MV-4-11 (cell line): ENCODE measurements at regions not wholly inside any gene's neighbourhood (a gene's known extent, or its start where the extent isn't known, plus 50 kb on each side); places are given as distances from the start of the nearest gene placed in this dataset.

Source experiments
- DNase-seq: peaks from one replicate; lab custom pipeline; 2025; lab: John Stamatoyannopoulos, UW

GRCh38 chr2:6783238-6783614, 82.5 kb downstream of the CMPK2 start:
- DNase-seq: no peak

- peak; percentile 79 for DNase-seq
Observed at GRCh38 chr2:6784291-6784690, 81.4 kb downstream of the CMPK2 start.

- DNase-seq: no peak
Observed at GRCh38 chr2:6785493-6785892, 80.2 kb downstream of the CMPK2 start.

DNA sequence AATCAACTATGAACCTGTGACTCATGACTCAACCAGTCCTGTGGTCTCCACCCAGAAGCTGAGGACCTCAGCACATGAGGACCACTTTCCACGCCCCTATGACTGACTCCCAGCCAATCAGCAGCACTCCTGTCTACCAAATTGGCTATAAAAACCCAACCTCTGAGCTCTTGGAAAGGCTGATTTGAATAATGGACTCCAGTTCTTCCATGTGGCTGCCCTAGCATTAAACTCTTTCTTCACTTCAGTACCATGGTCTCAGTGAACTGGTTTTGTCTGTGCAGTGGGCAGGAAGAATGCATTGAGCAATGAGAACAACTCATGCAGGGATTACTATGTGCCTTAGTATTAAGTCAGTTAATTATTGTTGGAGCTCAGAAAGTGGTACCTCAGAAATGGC, 78.3 kb downstream of the CMPK2 start:
- no peak for DNase-seq

DNA sequence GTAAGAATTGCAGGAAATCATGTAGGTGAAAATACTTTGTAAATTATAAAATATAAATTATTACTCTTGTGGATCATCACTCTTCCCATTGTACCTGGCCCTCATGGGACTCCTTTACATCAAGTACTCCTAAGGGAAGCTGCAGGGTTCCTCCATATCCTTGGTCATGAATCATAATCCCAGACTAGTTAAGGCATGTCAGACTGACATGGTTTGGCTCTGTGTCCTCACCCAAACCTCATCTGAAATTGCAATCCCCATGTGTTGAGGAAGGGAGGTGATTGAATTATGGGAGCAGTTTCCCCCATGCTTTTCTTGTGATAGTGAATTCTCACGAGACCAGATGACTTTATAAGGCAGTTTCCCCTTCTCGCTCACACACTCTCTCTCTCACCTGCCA, 77.1 kb downstream of the CMPK2 start:
- no peak for DNase-seq

- no peak for DNase-seq
Observed at GRCh38 chr2:6789559-6790138, 76.1 kb downstream of the CMPK2 start.

DNA sequence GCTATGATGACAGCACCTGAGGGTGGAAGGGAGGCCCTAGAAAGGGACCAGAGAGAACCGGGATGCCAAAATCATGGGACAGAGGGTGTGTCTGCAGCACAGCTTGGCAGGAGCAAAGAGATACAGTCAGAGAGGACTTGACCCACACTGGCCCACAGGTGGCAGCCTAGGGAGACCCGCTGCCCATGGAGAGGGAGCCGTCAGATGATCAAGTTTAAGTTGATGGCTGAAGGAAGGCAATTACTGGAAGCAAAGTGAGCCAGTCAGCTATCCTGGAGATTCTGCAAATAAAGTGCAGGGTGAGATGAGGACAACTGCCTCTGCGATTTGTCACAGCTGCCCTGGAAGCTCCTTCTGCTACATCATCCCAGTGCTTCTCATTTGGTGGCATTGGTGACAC, 74.0 kb downstream of the CMPK2 start:
- DNase-seq: no peak

- DNase-seq: no peak
Observed at GRCh38 chr2:6792883-6793282, 72.8 kb downstream of the CMPK2 start.

DNA sequence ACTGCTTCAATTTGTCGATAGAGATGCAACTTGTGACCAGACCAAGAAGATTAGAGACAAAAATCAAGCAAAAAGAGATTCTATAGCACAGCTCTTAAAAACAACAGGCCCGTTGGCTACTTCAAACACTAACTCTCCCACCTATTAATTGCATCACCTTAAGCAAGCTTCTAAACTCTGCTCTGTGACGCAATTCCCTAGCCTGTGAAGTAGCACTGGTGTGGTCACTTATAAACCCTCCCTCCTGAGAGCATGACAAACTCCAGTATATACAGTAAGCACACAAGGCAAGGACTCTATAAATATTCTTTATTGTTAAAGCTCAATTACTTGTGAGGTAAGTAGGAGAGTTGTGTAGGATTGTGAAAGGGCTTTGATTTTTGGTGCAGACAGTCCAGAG, 72.3 kb downstream of the CMPK2 start:
- DNase-seq: peak; percentile 13

GRCh38 chr2:6793913-6794312, 71.8 kb downstream of the CMPK2 start:
- no peak for DNase-seq

DNA sequence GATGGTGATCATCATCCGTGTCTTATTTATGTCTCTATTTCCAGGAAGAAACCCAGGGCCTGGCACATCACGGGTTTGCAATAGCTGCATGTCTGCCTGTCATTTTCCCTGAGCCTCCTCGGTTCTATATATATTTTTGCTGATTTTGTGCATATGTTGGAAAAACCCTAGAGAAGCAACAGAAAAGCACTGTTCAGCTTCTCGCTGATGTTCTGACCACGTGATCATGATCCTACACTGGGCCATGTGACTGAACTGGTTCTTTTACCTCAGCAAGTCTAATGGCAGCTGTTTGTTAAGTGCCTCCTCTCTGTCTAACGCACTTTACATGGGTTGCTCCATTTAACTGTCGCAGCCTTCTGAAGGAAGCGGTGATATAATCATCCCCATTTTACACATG, 71.3 kb downstream of the CMPK2 start:
- no peak for DNase-seq
